Caco-2 (cell line): ENCODE measurements at regions not wholly inside any gene's neighbourhood (a gene's known extent, or its start where the extent isn't known, plus 50 kb on each side); places are given as distances from the start of the nearest gene placed in this dataset.

Experiments
- BruUV-seq: library from RNA; stranded (reverse); fragments of 400-500 nt; replicated peaks from 2 replicates; lab custom pipeline; 2021; lab: Mats Ljungman, UMichigan
- CTCF ChIA-PET: fragments of 300-600 bp; sonication (Branson Sonifier 250); formaldehyde crosslinking; loops from one replicate; lab custom pipeline; 2022; ENCODE audit warnings: antibody characterized with exemption; lab: Charles Lee
- POLR2A ChIA-PET: fragments of 300-600 bp; sonication (Branson Sonifier 250); formaldehyde crosslinking; loops from one replicate; lab custom pipeline; 2022; ENCODE audit warnings: antibody characterized with exemption; lab: Charles Lee
- DNase-seq, 2 experiments: peaks; one replicate each; pipeline versions ENCODE4 v3.0.0 to v3.0.0-alpha.2; 2020 to 2022
- H3K27me3 ChIP-seq: replicated peaks from 2 replicates; pipeline ENCODE4 v1.6.0; 2011; ENCODE audit warnings: low read length; ENCODE audit not compliant: control insufficient read depth, insufficient read depth
- H3K36me3 ChIP-seq: 2 replicates; pipeline ENCODE4 v1.5.1; 2011; ENCODE audit warnings: low read length; ENCODE audit not compliant: control insufficient read depth, insufficient read depth
- H3K4me1 ChIP-seq: fragments of 250-450 bp; sonication (Bioruptor Pico); 2 replicates; pipeline ENCODE4 v1.5.1; 2020; ENCODE audit warnings: mild to moderate bottlenecking
- H3K4me3 ChIP-seq: 2 replicates; pipeline ENCODE4 v1.5.1; 2011; ENCODE audit warnings: low read depth, mild to moderate bottlenecking, control low read depth, low read length
- H3K9me3 ChIP-seq: fragments of 250-450 bp; sonication (Bioruptor Pico); 2 replicates; pipeline ENCODE4 v1.5.1; 2020; ENCODE audit warnings: mild to moderate bottlenecking, moderate library complexity
- H3K27ac Mint-ChIP-seq: one replicate; pipeline ENCODE4 v1.8.0; 2022; ENCODE audit warnings: mixed read lengths; ENCODE audit not compliant: unreplicated experiment
- H3K27me3 Mint-ChIP-seq: one replicate; pipeline ENCODE4 v1.8.0; 2022; ENCODE audit warnings: mixed read lengths; ENCODE audit not compliant: insufficient read depth, unreplicated experiment
- H3K36me3 Mint-ChIP-seq: one replicate; pipeline ENCODE4 v1.8.0; 2022; ENCODE audit warnings: mild to moderate bottlenecking, mixed read lengths; ENCODE audit not compliant: insufficient read depth, unreplicated experiment
- H3K4me1 Mint-ChIP-seq: one replicate; pipeline ENCODE4 v1.8.0; 2022; ENCODE audit warnings: low read depth, mixed read lengths; ENCODE audit not compliant: unreplicated experiment
- H3K4me3 Mint-ChIP-seq: one replicate; pipeline ENCODE4 v1.8.0; 2022; ENCODE audit warnings: mild to moderate bottlenecking, moderate library complexity, mixed read lengths; ENCODE audit not compliant: unreplicated experiment
- H3K9me3 Mint-ChIP-seq: one replicate; pipeline ENCODE4 v1.8.0; 2022; ENCODE audit warnings: mixed read lengths; ENCODE audit not compliant: unreplicated experiment
- intact Hi-C: fragments of 100-400 bp; cut with micrococcal nuclease; formaldehyde crosslinking; loops from one replicate; pipeline ENCODE4 v1.10.0; 2022; ENCODE audit not compliant: unreplicated experiment
- TF ChIP-seq, protein P1 (sequence below), 2 experiments: fragments of 200-600 bp in 1 of 2; IDR thresholded peaks; 1 replicate in 1 of 2; 2 replicates in 1 of 2; pipeline versions ENCODE4 v1.5.1 to v1.8.0; 2011 to 2022; ENCODE audit warnings: antibody characterized with exemption in 1 of 2, control low read depth in 1 of 2, inconsistent platforms in 1 of 2, low read depth in 1 of 2, low read length in 1 of 2, mild to moderate bottlenecking in 1 of 2, moderate library complexity in 1 of 2; ENCODE audit not compliant: insufficient read depth in 1 of 2, severe bottlenecking in 1 of 2, unreplicated experiment in 1 of 2

GRCh38 chr14:22174412-22175277 lies 414.4 kb downstream of the DAD1 start:
- TF ChIP-seq, protein P1, sequence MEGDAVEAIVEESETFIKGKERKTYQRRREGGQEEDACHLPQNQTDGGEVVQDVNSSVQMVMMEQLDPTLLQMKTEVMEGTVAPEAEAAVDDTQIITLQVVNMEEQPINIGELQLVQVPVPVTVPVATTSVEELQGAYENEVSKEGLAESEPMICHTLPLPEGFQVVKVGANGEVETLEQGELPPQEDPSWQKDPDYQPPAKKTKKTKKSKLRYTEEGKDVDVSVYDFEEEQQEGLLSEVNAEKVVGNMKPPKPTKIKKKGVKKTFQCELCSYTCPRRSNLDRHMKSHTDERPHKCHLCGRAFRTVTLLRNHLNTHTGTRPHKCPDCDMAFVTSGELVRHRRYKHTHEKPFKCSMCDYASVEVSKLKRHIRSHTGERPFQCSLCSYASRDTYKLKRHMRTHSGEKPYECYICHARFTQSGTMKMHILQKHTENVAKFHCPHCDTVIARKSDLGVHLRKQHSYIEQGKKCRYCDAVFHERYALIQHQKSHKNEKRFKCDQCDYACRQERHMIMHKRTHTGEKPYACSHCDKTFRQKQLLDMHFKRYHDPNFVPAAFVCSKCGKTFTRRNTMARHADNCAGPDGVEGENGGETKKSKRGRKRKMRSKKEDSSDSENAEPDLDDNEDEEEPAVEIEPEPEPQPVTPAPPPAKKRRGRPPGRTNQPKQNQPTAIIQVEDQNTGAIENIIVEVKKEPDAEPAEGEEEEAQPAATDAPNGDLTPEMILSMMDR (IDR thresholded peaks at IDR 0.05; ENCODE audit: insufficient read depth in 1 of 2, low read depth in 1 of 2, low read length in 1 of 2, severe bottlenecking in 1 of 2, unreplicated experiment in 1 of 2) = no peak
- H3K9me3 Mint-ChIP-seq = peaks cover 10% of the 10 kb centered on the region
- no peak overlapping the region for H3K4me3 Mint-ChIP-seq
- BruUV-seq = no TSS peak
- Histone ChIP-seq H3K9me3 (no peaks in the 10 kb centered on the region), H3K4me3 (no peak overlapping the region), H3K36me3 (no peaks in the 10 kb centered on the region), H3K27me3 (no peaks in the 10 kb centered on the region), H3K4me1 (peaks cover 34% of the 10 kb centered on the region)
- CTCF ChIA-PET = interaction anchor here (1.1 kb wide), 1 partner anchor 27 kb away, joined by 4 read pairs; no protein-coding TSS in a partner anchor
- no peaks in the 10 kb centered on the region for H3K27me3 Mint-ChIP-seq
- intact Hi-C loops = no loop called here
- DNase-seq = peak in 1 of 2 experiments; percentile 40
- POLR2A ChIA-PET = no interaction called here
- H3K27ac Mint-ChIP-seq = peak overlapping the region; percentile 79
- H3K36me3 Mint-ChIP-seq = no peaks in the 10 kb centered on the region
- peaks cover 22% of the 10 kb centered on the region for H3K4me1 Mint-ChIP-seq

GRCh38 chr14:22168092-22168955 lies 420.7 kb downstream of the DAD1 start:
- Histone ChIP-seq H3K27me3 (no peaks in the 10 kb centered on the region), H3K4me1 (peaks cover 12% of the 10 kb centered on the region; the same call in 1 of the 2 replicates), H3K36me3 (no peaks in the 10 kb centered on the region), H3K9me3 (no peaks in the 10 kb centered on the region), H3K4me3 (no peak overlapping the region)
- peaks cover 2% of the 10 kb centered on the region for H3K9me3 Mint-ChIP-seq
- H3K4me3 Mint-ChIP-seq = no peak overlapping the region
- DNase-seq = peak in 1 of 2 experiments; percentile 21
- BruUV-seq = TSS peak; percentile 38
- ChIA-PET CTCF (interaction anchor here (0.6 to 1.1 kb wide), 3 partner anchors 33 to 332 kb away, joined by 3 to 6 read pairs (median 3); no protein-coding TSS in a partner anchor), POLR2A (no interaction called here)
- TF ChIP-seq, protein P1 (IDR thresholded peaks at IDR 0.05; ENCODE audit: insufficient read depth in 1 of 2, low read depth in 1 of 2, low read length in 1 of 2, severe bottlenecking in 1 of 2, unreplicated experiment in 1 of 2) = peak in 1 of 2 experiments; percentile 26
- no peaks in the 10 kb centered on the region for H3K27me3 Mint-ChIP-seq
- peaks cover under 1% of the 10 kb centered on the region for H3K4me1 Mint-ChIP-seq
- intact Hi-C loops = loop anchor here (5.0 to 10.0 kb wide), 2 partner anchors 56 to 304 kb away; no protein-coding TSS in a partner anchor
- H3K27ac Mint-ChIP-seq = no peak overlapping the region
- no peaks in the 10 kb centered on the region for H3K36me3 Mint-ChIP-seq

DNA sequence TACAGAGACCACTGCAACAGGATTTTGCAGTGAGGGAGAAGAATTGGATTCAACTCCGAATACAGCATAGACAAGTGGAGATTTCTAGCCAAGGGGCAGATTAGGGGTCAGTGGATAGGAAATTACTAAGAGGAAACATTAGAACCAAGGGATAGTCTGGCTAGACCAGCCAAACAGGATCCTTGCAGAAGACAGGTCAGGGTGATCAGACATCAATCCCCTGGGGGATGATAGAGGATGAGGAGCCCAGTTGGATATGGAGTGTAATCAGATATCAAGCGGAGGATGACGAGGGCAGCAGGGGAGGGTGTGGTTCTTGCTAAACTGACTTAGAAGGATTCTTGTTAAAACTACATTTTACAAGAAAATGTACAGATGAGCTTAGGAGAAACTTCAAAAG lies 424.4 kb downstream of the DAD1 start:
- H3K27me3 Mint-ChIP-seq = no peaks in the 10 kb centered on the region
- no peaks in the 10 kb centered on the region for H3K36me3 Mint-ChIP-seq
- Histone ChIP-seq H3K36me3 (no peaks in the 10 kb centered on the region), H3K4me3 (no peak overlapping the region), H3K9me3 (no peaks in the 10 kb centered on the region), H3K27me3 (no peaks in the 10 kb centered on the region), H3K4me1 (peaks cover 8% of the 10 kb centered on the region; the same call in 1 of the 2 replicates)
- ChIA-PET CTCF (interaction anchor here (1.7 kb wide), 1 partner anchor 36 kb away, joined by 7 read pairs; no protein-coding TSS in a partner anchor), POLR2A (no interaction called here)
- no peaks in the 10 kb centered on the region for H3K4me1 Mint-ChIP-seq
- no peak overlapping the region for H3K4me3 Mint-ChIP-seq
- no peak for DNase-seq
- intact Hi-C loops = loop anchor here (5.0 to 10.0 kb wide), 3 partner anchors 60 to 308 kb away; no protein-coding TSS in a partner anchor
- TF ChIP-seq, protein P1 (IDR thresholded peaks at IDR 0.05; ENCODE audit: insufficient read depth in 1 of 2, low read depth in 1 of 2, low read length in 1 of 2, severe bottlenecking in 1 of 2, unreplicated experiment in 1 of 2) = no peak
- no peaks in the 10 kb centered on the region for H3K9me3 Mint-ChIP-seq
- no peak overlapping the region for H3K27ac Mint-ChIP-seq
- no TSS peak for BruUV-seq
